Loucy (cell line): ENCODE measurements at regions not wholly inside any gene's neighbourhood (a gene's known extent, or its start where the extent isn't known, plus 50 kb on each side); places are given as distances from the start of the nearest gene placed in this dataset.

ENCODE experiments used
- EZH2phosphoT487 ChIP-seq: fragments of 200-600 bp; IDR thresholded peaks from 2 replicates; pipeline ENCODE4 v1.6.1; 2018; ENCODE audit warnings: antibody characterized with exemption, mild to moderate bottlenecking, moderate library complexity, borderline replicate concordance
- TF ChIP-seq, protein P1 (sequence below): fragments of 200-600 bp; sonication (generic); conservative IDR thresholded peaks from 2 replicates; pipeline ENCODE4 v1.5.1; 2014; ENCODE audit warnings: mild to moderate bottlenecking, antibody characterized with exemption, low read length

DNA sequence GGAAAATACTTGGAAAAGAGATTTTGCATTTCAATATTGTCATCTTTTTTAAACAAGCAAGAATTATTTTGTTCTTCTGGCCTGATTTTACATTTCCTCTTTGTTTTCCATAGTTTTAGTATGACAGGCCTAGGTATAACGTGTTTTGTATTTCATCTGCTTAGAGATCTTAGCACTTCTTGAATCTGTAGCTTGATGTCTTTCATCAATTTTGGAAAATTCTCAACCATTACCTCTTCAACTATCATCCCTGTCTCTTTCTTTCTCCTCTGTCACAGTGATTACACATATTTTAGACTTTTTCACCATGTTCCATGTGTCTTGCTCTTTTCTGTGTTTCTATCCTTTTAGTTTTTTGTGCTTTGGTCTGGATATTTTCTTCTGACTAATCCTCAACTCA, 67.2 kb upstream of the PHACTR1 start:
- no peak for TF ChIP-seq EZH2phosphoT487
- TF ChIP-seq, protein P1, sequence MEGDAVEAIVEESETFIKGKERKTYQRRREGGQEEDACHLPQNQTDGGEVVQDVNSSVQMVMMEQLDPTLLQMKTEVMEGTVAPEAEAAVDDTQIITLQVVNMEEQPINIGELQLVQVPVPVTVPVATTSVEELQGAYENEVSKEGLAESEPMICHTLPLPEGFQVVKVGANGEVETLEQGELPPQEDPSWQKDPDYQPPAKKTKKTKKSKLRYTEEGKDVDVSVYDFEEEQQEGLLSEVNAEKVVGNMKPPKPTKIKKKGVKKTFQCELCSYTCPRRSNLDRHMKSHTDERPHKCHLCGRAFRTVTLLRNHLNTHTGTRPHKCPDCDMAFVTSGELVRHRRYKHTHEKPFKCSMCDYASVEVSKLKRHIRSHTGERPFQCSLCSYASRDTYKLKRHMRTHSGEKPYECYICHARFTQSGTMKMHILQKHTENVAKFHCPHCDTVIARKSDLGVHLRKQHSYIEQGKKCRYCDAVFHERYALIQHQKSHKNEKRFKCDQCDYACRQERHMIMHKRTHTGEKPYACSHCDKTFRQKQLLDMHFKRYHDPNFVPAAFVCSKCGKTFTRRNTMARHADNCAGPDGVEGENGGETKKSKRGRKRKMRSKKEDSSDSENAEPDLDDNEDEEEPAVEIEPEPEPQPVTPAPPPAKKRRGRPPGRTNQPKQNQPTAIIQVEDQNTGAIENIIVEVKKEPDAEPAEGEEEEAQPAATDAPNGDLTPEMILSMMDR = no peak
